SU-DHL-6 (cell line): ENCODE measurements at regions not wholly inside any gene's neighbourhood (a gene's known extent, or its start where the extent isn't known, plus 50 kb on each side); places are given as distances from the start of the nearest gene placed in this dataset.

Source experiments
- EZH2phosphoT487 ChIP-seq: fragments of 200-600 bp; sonication (generic), shearing (Covaris generic); conservative IDR thresholded peaks from 2 replicates; pipeline ENCODE4 v1.6.1; 2018; ENCODE audit warnings: mild to moderate bottlenecking, antibody characterized with exemption, low read length, moderate library complexity, mixed read lengths
- TF ChIP-seq, protein P1 (sequence below): fragments of 200-600 bp; sonication (generic); IDR thresholded peaks from one replicate; pipeline ENCODE4 v1.5.1; 2017; ENCODE audit warnings: antibody characterized with exemption, mild to moderate bottlenecking, low read length, moderate library complexity; ENCODE audit not compliant: insufficient read depth, poor library complexity, severe bottlenecking

DNA sequence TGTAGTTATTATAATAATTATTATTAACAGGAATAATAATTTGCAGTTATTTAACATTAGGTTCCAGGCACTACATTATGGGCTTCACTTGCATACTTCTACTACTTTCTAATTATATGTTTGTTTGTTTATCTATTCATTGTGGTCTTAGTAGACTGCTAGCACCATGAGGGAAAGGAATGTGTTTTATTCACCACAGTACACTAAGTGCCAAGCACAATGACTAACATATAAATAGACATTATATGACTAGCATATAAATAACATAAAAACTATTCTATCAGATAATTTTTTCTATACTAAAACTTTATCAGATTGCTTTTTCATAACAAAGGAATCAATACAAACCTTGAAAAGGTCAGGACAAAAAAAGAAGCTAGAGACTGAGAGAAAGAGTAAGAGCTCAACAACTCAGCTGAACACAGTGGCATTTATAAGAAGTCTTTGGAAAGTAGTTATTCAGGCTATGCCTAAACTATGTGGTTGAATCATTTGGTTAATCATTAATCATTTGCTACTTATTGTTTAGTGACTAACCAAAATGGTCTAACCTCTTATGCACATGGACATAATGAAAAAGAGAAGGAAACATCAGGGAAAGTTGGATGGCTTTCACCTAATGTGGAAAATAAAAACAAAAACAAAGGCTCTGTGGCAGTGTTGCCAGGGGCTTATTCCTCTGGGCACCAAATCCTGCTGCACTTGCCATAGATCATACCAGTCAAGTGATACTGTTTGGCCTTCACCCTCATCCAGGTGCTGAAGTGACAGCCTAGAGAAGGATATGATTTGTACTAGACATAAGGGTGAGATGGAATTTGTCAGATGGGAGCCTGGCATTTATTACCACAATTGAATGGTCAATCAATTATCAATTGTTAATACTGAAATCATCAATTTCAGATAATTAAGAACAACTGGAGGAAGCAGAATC, 174.9 kb downstream of the ETAA1 start:
- TF ChIP-seq, protein P1, sequence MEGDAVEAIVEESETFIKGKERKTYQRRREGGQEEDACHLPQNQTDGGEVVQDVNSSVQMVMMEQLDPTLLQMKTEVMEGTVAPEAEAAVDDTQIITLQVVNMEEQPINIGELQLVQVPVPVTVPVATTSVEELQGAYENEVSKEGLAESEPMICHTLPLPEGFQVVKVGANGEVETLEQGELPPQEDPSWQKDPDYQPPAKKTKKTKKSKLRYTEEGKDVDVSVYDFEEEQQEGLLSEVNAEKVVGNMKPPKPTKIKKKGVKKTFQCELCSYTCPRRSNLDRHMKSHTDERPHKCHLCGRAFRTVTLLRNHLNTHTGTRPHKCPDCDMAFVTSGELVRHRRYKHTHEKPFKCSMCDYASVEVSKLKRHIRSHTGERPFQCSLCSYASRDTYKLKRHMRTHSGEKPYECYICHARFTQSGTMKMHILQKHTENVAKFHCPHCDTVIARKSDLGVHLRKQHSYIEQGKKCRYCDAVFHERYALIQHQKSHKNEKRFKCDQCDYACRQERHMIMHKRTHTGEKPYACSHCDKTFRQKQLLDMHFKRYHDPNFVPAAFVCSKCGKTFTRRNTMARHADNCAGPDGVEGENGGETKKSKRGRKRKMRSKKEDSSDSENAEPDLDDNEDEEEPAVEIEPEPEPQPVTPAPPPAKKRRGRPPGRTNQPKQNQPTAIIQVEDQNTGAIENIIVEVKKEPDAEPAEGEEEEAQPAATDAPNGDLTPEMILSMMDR = no peak
- TF ChIP-seq EZH2phosphoT487 = no peak
